T47D (cell line): ENCODE measurements at regions not wholly inside any gene's neighbourhood (a gene's known extent, or its start where the extent isn't known, plus 50 kb on each side); places are given as distances from the start of the nearest gene placed in this dataset.
"Not testable (repeated sequence)": the region's sequence is repeated elsewhere in the genome, so short reads cannot be mapped to it uniquely, and the experiment has no call there.

Experiments used
- DNase-seq, 2 experiments: peaks; one replicate each; pipeline versions ENCODE4 v3.0.0 to v3.0.0-alpha.2; 2011 to 2012; ENCODE audit warnings: low read depth in 1 of 2, low spot score in 1 of 2
- JUND ChIP-seq: IDR thresholded peaks from 2 replicates; pipeline ENCODE4 v1.6.1; 2012; ENCODE audit warnings: low read depth
- in situ Hi-C: cut with HindIII; loops from 2 replicates; pipeline ENCODE4 v1.10.0; 2016; ENCODE audit warnings: low sequenced_read_pairs, low pct_unique_long_range_greater_than_20kb

- in situ Hi-C loops = no loop called here
- TF ChIP-seq JUND = no peak
- DNase-seq = no peak
Observed at GRCh38 chr6:95740157-95740556, 162.8 kb downstream of the MANEA start.

- TF ChIP-seq JUND = no peak
- in situ Hi-C loops = no loop called here
- DNase-seq = no peak
Observed at GRCh38 chr6:95741045-95741444, 163.7 kb downstream of the MANEA start.

GRCh38 chr6:95742767-95743289, 165.5 kb downstream of the MANEA start:
- TF ChIP-seq JUND = no peak
- DNase-seq = no peak
- in situ Hi-C loops = no loop called here

GRCh38 chr6:95743591-95743990, 166.3 kb downstream of the MANEA start:
- no peak for TF ChIP-seq JUND
- DNase-seq = no peak
- in situ Hi-C loops = no loop called here

- in situ Hi-C loops, DNase-seq: not testable (repeated sequence)
Observed at GRCh38 chr6:95758236-95759069, 181.1 kb downstream of the MANEA start.

- TF ChIP-seq JUND = no peak
- in situ Hi-C loops = no loop called here
Observed at GRCh38 chr6:95767897-95768463, 190.6 kb downstream of the MANEA start.

GRCh38 chr6:95768539-95768938, 191.2 kb downstream of the MANEA start:
- no peak for TF ChIP-seq JUND
- in situ Hi-C loops = no loop called here
- peak in 1 of 2 experiments; percentile 54 for DNase-seq

More at GRCh38 chr6:95767897-95768463, 190.6 kb downstream of the MANEA start:
- peak in 1 of 2 experiments; percentile 5 for DNase-seq

GRCh38 chr6:95777338-95777737, 200.0 kb downstream of the MANEA start:
- TF ChIP-seq JUND = no peak
- DNase-seq = no peak
- in situ Hi-C loops = no loop called here

GRCh38 chr6:95780037-95780436, 202.7 kb downstream of the MANEA start:
- in situ Hi-C loops = no loop called here
- no peak for TF ChIP-seq JUND
- DNase-seq = no peak

GRCh38 chr6:95784019-95784418, 206.7 kb downstream of the MANEA start:
- DNase-seq = no peak
- TF ChIP-seq JUND = no peak
- in situ Hi-C loops = no loop called here

GRCh38 chr6:95784869-95785268, 207.5 kb downstream of the MANEA start:
- in situ Hi-C loops = no loop called here
- TF ChIP-seq JUND = no peak
- no peak for DNase-seq

- in situ Hi-C loops = no loop called here
- no peak for TF ChIP-seq JUND
- DNase-seq = no peak
Observed at GRCh38 chr6:95785785-95786184, 208.4 kb downstream of the MANEA start.

- DNase-seq = no peak
- in situ Hi-C loops = no loop called here
- no peak for TF ChIP-seq JUND
Observed at GRCh38 chr6:95786802-95787201, 209.5 kb downstream of the MANEA start.
